ENCODE measurements at regions not wholly inside any gene's neighbourhood (a gene's known extent, or its start where the extent isn't known, plus 50 kb on each side); places are given as distances from the start of the nearest gene placed in this dataset.
"Not testable (repeated sequence)": the region's sequence is repeated elsewhere in the genome, so short reads cannot be mapped to it uniquely, and the experiment has no call there.

- DNase-seq (ENCODE audit: low spot score) = no peak
These were observed 152.6 kb downstream of the CRLF2 start for GRCh38 chrX:1059576-1060561.

GRCh38 chrX:1053600-1053999, 158.8 kb downstream of the CRLF2 start:
- not testable (repeated sequence) for DNase-seq (ENCODE audit: low spot score)

GRCh38 chrX:1053072-1053471, 159.4 kb downstream of the CRLF2 start:
- DNase-seq (ENCODE audit: low spot score) = no peak

- DNase-seq (ENCODE audit: low spot score) = no peak
These were observed 160.4 kb downstream of the CRLF2 start for GRCh38 chrX:1052021-1052420.

- DNase-seq (ENCODE audit: low spot score) = no peak
These were observed 161.0 kb downstream of the CRLF2 start for GRCh38 chrX:1051421-1051820.

DNA sequence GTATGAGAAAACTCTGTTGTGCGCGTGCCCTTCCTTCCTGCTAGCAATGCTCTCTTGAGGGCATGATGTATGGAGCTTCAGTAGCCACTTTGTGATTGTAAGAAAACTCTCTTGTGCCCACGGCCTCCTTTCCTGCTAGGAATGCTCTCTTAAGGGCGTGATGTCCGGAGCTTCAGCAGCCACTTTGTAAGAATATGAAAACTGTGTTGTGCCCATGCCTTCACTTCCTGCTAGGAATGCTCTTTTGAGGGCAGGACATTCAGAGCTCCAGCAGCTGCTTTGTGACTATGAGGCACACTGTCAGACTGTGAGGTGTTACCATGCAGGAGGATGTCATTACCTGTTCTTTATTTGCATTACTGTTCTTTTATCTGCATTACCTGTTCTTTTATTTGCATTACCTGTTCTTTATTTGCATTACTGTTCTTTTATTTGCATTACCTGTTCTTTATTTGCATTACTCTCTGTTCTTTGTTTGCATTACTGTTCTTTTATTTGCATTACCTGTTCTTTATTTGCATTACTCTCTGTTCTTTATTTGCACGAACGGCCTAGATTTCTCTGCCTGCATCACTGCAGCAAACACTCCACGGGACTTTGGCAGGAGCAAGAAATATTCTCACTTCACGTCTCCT, 166.7 kb downstream of the CRLF2 start:
- no peak for DNase-seq (ENCODE audit: low spot score)

GRCh38 chrX:1041091-1041490, 171.4 kb downstream of the CRLF2 start:
- DNase-seq (ENCODE audit: low spot score) = no peak

- not testable (repeated sequence) for DNase-seq (ENCODE audit: low spot score)
These were observed 176.5 kb downstream of the CRLF2 start for GRCh38 chrX:1035931-1036330.

GRCh38 chrX:1035206-1035605, 177.2 kb downstream of the CRLF2 start:
- no peak for DNase-seq (ENCODE audit: low spot score)

GRCh38 chrX:1034717-1035116, 177.7 kb downstream of the CRLF2 start:
- no peak for DNase-seq (ENCODE audit: low spot score)

DNA sequence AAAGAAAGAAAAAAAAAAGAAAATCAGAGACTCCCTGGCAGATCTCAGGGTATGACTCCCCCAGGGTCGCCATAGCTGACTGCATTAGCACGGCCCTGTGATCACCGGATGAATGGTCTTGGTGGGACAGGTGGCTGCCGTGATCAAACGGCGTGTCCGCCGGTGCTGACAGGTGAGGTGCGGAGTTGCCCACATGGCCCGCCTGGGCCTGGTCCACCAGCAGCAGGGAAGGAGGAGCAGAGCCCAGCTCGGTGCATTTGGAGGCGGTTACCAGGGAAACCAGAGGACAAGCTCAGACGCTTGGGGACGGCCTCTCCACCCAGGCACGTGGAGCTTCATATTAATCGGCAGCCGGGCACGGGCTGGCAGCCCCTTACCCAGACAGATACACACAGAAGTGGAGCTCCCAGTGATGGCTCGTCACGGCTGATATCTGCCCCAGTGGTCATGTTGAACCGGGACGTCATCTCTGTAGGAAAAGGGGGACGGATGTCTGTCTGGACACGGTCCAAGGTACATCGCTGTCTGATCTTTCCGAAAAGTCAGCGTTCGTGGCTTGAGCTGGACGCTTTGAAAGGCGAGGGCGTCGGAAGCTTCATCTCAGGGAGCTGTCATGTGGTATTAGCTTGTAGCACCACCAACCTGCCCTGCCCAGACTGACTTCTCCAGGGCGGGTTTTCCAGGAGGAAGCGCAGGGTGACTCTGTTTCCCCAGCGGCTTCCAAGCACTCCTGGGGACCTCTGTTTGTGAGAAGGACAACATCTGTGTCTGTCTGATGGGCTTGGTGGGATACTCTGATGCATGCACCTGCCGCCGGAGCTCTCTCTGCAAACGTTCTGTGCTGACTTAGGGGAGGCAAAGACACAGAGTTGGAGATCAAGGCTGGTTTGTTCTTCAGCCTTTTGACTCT, 180.7 kb downstream of the CRLF2 start:
- no peak for DNase-seq (ENCODE audit: low spot score)

DNA sequence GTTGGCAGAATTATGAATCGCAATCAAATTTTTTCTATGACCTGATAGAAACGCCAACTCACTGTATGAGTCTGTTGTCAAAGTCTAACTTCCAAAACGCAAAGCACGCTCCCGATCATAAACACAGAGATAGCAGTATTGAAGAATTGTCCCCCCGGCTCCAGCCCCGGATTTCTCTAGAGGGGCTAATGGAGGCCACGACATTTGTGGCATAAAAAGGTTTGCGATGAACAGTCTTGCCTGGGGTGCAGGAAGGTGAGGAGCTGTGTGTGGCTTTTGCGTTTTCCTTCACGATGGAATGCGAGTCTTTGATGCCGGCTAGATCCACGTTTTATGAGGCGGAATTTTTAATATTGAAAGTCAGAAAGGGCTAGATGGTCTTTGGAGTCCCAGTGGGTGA, 183.0 kb downstream of the CRLF2 start:
- DNase-seq (ENCODE audit: low spot score) = no peak

- no peak for DNase-seq (ENCODE audit: low spot score)
These were observed 184.8 kb downstream of the CRLF2 start for GRCh38 chrX:1027680-1028079.

DNA sequence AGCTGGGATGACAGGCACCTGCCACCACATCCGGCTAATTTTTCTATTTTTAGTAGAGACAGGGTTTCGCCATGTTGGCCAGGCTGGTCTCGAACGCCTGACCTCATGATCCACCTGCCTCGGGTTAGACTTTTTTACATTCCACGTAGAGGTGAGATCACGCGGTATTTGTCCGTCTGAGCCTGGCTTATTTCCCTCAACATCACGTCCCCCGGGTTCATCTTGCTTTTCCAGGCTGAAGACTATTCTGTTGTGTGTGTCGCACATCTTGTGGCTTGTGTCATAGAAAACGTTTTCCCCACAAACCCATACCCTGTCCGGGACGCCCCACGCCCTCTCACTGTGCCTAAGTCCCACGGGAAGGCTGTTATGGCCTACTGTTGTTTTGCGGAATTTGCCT, 185.3 kb downstream of the CRLF2 start:
- no peak for DNase-seq (ENCODE audit: low spot score)

GRCh38 chrX:1026263-1027015, 186.0 kb downstream of the CRLF2 start:
- DNase-seq (ENCODE audit: low spot score) = peak; percentile 6

DNA sequence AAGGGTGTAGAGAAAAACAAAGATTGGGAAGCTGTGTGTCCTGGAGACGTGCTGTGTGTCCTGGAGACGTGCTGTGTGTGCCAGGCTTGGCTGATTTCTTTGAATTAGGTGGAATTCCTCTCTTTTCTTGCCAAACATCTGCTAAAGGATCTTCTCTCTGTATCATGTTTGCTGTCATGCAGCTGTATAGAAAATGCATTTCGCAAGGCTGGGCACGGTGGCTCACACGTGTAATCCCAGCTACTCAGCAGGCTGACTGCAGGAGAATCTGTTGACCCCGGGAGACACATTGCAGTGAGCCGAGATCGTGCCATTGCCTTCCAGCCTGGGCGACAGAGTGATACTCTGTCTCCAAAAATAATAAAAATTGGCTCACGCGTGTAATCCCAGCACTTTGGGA, 187.0 kb downstream of the CRLF2 start:
- no peak for DNase-seq (ENCODE audit: low spot score)

DNA sequence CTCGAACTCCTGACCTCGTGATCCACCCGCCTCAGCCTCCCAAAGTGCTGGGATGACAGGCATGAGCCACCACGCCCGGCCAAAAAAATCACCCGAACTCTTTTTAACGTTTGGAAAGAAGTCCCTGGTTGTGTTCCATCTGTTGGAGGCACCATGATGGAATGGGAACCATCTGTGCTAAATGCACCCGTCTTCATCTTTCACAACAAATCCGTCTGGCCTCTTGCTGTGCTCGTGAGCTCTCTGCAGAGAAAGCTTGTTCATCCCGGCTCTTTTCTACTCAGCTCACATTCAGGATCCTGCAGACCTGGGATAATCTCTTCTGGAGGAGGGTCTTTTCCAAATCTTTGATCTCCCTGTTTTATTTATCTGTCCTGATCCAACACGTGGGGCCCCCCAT, 188.8 kb downstream of the CRLF2 start:
- DNase-seq (ENCODE audit: low spot score) = no peak

DNA sequence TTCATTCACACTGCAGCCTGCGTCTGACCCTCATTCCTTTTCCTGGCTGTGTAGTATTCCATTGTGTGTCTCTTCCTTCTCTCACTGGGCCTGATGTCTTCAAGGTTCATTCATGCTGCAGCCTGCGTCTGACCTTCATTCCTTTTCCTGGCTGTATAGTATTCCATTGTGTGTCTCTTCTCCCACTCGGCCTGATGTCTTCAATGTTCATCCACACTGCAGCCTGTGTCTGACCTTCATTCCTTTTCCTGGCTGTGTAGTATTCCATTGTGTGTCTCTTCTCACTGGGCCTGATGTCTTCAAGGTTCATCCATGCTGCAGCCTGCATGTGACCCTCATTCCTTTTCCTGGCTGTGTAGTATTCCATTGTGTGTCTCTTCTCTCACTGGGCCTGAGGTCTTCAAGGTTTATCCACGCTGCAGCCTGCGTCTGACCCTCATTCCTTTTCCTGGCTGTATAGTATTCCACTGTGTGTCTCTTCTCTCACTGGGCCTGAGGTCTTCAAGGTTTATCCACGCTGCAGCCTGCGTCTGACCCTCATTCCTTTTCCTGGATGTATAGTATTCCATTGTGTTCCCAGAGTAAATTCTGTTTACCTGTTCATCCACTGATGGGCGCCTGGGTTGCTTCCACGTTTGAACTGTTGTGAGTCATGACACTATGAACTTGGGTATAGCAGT, 191.0 kb downstream of the CRLF2 start:
- DNase-seq (ENCODE audit: low spot score) = not testable (repeated sequence)

- DNase-seq (ENCODE audit: low spot score) = no peak
These were observed 191.7 kb downstream of the CRLF2 start for GRCh38 chrX:1020634-1021166.

- not testable (repeated sequence) for DNase-seq (ENCODE audit: low spot score)
These were observed 195.5 kb downstream of the CRLF2 start for GRCh38 chrX:1016926-1017325.

- DNase-seq (ENCODE audit: low spot score) = not testable (repeated sequence)
These were observed 196.2 kb downstream of the CRLF2 start for GRCh38 chrX:1016281-1016680.

Measured in pons (tissue), 1 donor.